H1 (cell line): ENCODE measurements at regions not wholly inside any gene's neighbourhood (a gene's known extent, or its start where the extent isn't known, plus 50 kb on each side); places are given as distances from the start of the nearest gene placed in this dataset.

Source experiments
- CTCF ChIA-PET: fragments of 300-600 bp; sonication (Branson Sonifier 250); formaldehyde crosslinking; loops from one replicate; lab custom pipeline; 2021; ENCODE audit not compliant: partially characterized antibody; lab: Charles Lee
- POLR2A ChIA-PET: fragments of 300-600 bp; sonication (Branson Sonifier 250); formaldehyde crosslinking; loops from one replicate; lab custom pipeline; 2021; ENCODE audit warnings: inconsistent platforms; ENCODE audit not compliant: partially characterized antibody; lab: Charles Lee
- DNase-seq, 2 experiments: peaks; one replicate each; pipeline versions ENCODE4 v3.0.0 to v3.0.0-alpha.2; 2010 to 2022; ENCODE audit warnings: low spot score in 2 of 2, low read depth in 1 of 2, mixed read lengths in 1 of 2
- FAIRE-seq: peaks from 2 replicates; lab custom pipeline; 2011; peaks lifted over from hg19 to GRCh38; lab: Jason Lieb, UNC
- H2AFZ ChIP-seq: 2 replicates; pipeline ENCODE4 v1.8.1; 2012; ENCODE audit warnings: low read length, inconsistent platforms
- H2AK5ac ChIP-seq: 2 replicates; pipeline ENCODE4 v1.6.1; 2013; ENCODE audit warnings: low read depth, low read length
- H2BK120ac ChIP-seq: replicated peaks from 2 replicates; pipeline ENCODE3; 2013; ENCODE audit warnings: low read depth, low read length, inconsistent platforms
- H2BK12ac ChIP-seq: 2 replicates; pipeline ENCODE4 v1.6.1; 2013; ENCODE audit warnings: low read depth, low read length
- H2BK15ac ChIP-seq: 2 replicates; pipeline ENCODE4 v1.6.1; 2013; ENCODE audit warnings: low read length
- H2BK20ac ChIP-seq: 2 replicates; pipeline ENCODE4 v1.6.1; 2013; ENCODE audit warnings: low read length
- H2BK5ac ChIP-seq: 2 replicates; pipeline ENCODE4 v1.6.1; 2013; ENCODE audit warnings: low read depth, low read length
- H3K14ac ChIP-seq: 2 replicates; pipeline ENCODE4 v1.6.1; 2013; ENCODE audit warnings: inconsistent platforms; ENCODE audit not compliant: insufficient read length
- H3K18ac ChIP-seq: 2 replicates; pipeline ENCODE4 v1.6.1; 2013; ENCODE audit warnings: low read length; ENCODE audit errors: extremely low read depth
- H3K23ac ChIP-seq: 2 replicates; pipeline ENCODE4 v1.6.1; 2013; ENCODE audit warnings: inconsistent platforms; ENCODE audit not compliant: insufficient read length
- H3K23me2 ChIP-seq: 2 replicates; pipeline ENCODE4 v1.6.1; 2013; ENCODE audit warnings: low read depth, low read length
- H3K27ac ChIP-seq: 2 replicates; pipeline ENCODE4 v1.6.1; 2011; ENCODE audit warnings: low read depth, low read length, inconsistent platforms
- H3K27me3 ChIP-seq, 4 experiments: replicated peaks in 1 of 4; 1 replicate in 1 of 4; 2 replicates in 3 of 4; pipeline versions ENCODE4 v1.6.1 to v1.8.1; 2011 to 2013; ENCODE audit warnings: low read length in 3 of 4, mild to moderate bottlenecking in 3 of 4, inconsistent platforms in 2 of 4, mixed read lengths in 2 of 4, moderate library complexity in 1 of 4; ENCODE audit not compliant: control insufficient read depth in 3 of 4, insufficient read depth in 3 of 4; ENCODE audit errors: extremely low read depth in 1 of 4
- H3K36me3 ChIP-seq, 4 experiments: 2 replicates each; pipeline versions ENCODE4 v1.6.1 to v1.8.1; 2011 to 2013; ENCODE audit warnings: mild to moderate bottlenecking in 4 of 4, low read length in 3 of 4, moderate library complexity in 2 of 4, control low read depth in 1 of 4, inconsistent platforms in 1 of 4; ENCODE audit not compliant: insufficient read depth in 4 of 4, control insufficient read depth in 2 of 4
- H3K4ac ChIP-seq: replicated peaks from 2 replicates; pipeline ENCODE3; 2013; ENCODE audit warnings: low read length, low read depth, mixed read lengths, inconsistent platforms; ENCODE audit not compliant: insufficient read length
- H3K4me1 ChIP-seq, 4 experiments: replicated peaks in 1 of 4; 1 replicate in 1 of 4; 2 replicates in 3 of 4; pipeline versions ENCODE4 v1.6.1 to v1.8.1; 2011 to 2013; ENCODE audit warnings: low read length in 3 of 4, inconsistent platforms in 2 of 4, mixed read lengths in 1 of 4; ENCODE audit not compliant: insufficient read depth in 4 of 4, control insufficient read depth in 3 of 4
- H3K4me2 ChIP-seq, 2 experiments: 2 replicates each; pipeline versions ENCODE4 v1.6.1 to v1.8.1; 2011 to 2013; ENCODE audit warnings: low read depth in 2 of 2, low read length in 2 of 2, control low read depth in 1 of 2, inconsistent platforms in 1 of 2, mild to moderate bottlenecking in 1 of 2; ENCODE audit not compliant: insufficient read depth in 1 of 2
- H3K4me3 ChIP-seq, 4 experiments: fragments of 200-600, 300-600 bp in 1 of 4; sonication (generic), shearing (Covaris generic), sonication (Bioruptor Twin) in 1 of 4; 2 replicates each; pipeline versions ENCODE4 v1.5.1 to v1.8.1; 2011 to 2016; ENCODE audit warnings: low read length in 4 of 4, low read depth in 3 of 4, control low read depth in 2 of 4, inconsistent platforms in 2 of 4, mild to moderate bottlenecking in 2 of 4, mixed read lengths in 1 of 4, moderate library complexity in 1 of 4; ENCODE audit not compliant: insufficient read depth in 2 of 4; ENCODE audit errors: extremely low read depth in 1 of 4
- H3K56ac ChIP-seq: replicated peaks from 2 replicates; pipeline ENCODE3; 2013; ENCODE audit warnings: low read depth, mild to moderate bottlenecking, mixed read lengths, low read length, inconsistent platforms; ENCODE audit not compliant: insufficient read length
- H3K79me1 ChIP-seq: 2 replicates; pipeline ENCODE4 v1.6.1; 2013; ENCODE audit warnings: low read depth, low read length, control low read depth
- H3K79me2 ChIP-seq, 2 experiments: 2 replicates each; pipeline versions ENCODE4 v1.6.1 to v1.8.1; 2012 to 2013; ENCODE audit warnings: low read length in 2 of 2, mild to moderate bottlenecking in 2 of 2, inconsistent platforms in 1 of 2; ENCODE audit not compliant: insufficient read depth in 2 of 2, control insufficient read depth in 1 of 2
- H3K9ac ChIP-seq, 4 experiments: replicated peaks in 1 of 4; 1 replicate in 1 of 4; 2 replicates in 3 of 4; pipeline versions ENCODE4 v1.6.1 to v1.8.1; 2011 to 2013; ENCODE audit warnings: low read depth in 3 of 4, low read length in 3 of 4, control low read depth in 2 of 4, mild to moderate bottlenecking in 2 of 4, moderate library complexity in 2 of 4, inconsistent platforms in 1 of 4; ENCODE audit errors: extremely low read depth in 1 of 4
- H3K9me3 ChIP-seq, 2 experiments: 2 replicates each; pipeline versions ENCODE4 v1.6.1 to v1.8.1; 2012 to 2013; ENCODE audit warnings: mild to moderate bottlenecking in 2 of 2, moderate library complexity in 2 of 2, control low read depth in 1 of 2, inconsistent platforms in 1 of 2, low read depth in 1 of 2, low read length in 1 of 2, mixed read lengths in 1 of 2; ENCODE audit not compliant: insufficient read depth in 2 of 2
- H4K20me1 ChIP-seq, 2 experiments: replicated peaks in 1 of 2; 2 replicates each; pipeline versions ENCODE3 to v1.8.1; 2011 to 2013; ENCODE audit warnings: inconsistent platforms in 2 of 2, low read length in 2 of 2, mild to moderate bottlenecking in 1 of 2; ENCODE audit not compliant: insufficient read depth in 2 of 2, control insufficient read depth in 1 of 2
- H4K5ac ChIP-seq: 2 replicates; pipeline ENCODE4 v1.6.1; 2013; ENCODE audit warnings: low read length, low read depth, mixed read lengths, inconsistent platforms; ENCODE audit not compliant: insufficient read length
- H4K8ac ChIP-seq: 2 replicates; pipeline ENCODE4 v1.8.0; 2013; ENCODE audit warnings: mild to moderate bottlenecking, moderate library complexity, low read length, inconsistent platforms; ENCODE audit not compliant: insufficient read depth; ENCODE audit errors: extremely low read depth
- H4K91ac ChIP-seq: replicated peaks from 2 replicates; pipeline ENCODE3; 2013; ENCODE audit warnings: low read length, mixed read lengths, inconsistent platforms; ENCODE audit not compliant: insufficient read length
- CHD2 ChIP-seq: IDR thresholded peaks from 2 replicates; pipeline ENCODE4 v1.6.1; 2012; ENCODE audit warnings: low read length, improper control_type of control experiment
- GABPA ChIP-seq: IDR thresholded peaks from 2 replicates; pipeline ENCODE4 v1.6.1; 2011; ENCODE audit warnings: mild to moderate bottlenecking, low read length, moderate library complexity, borderline replicate concordance; ENCODE audit not compliant: insufficient read depth
- MAFK ChIP-seq: IDR thresholded peaks from 2 replicates; pipeline ENCODE4 v1.6.1; 2012; ENCODE audit warnings: low read depth, mild to moderate bottlenecking, improper control_type of control experiment, low read length
- MAX ChIP-seq: IDR thresholded peaks from 2 replicates; pipeline ENCODE4 v1.6.1; 2012; ENCODE audit warnings: inconsistent platforms
- RBBP5 ChIP-seq: IDR thresholded peaks from 2 replicates; pipeline ENCODE4 v1.7.1; 2012; ENCODE audit warnings: low read depth, mild to moderate bottlenecking, inconsistent platforms, low read length, moderate library complexity, borderline replicate concordance
- TAF1 ChIP-seq: IDR thresholded peaks from 2 replicates; pipeline ENCODE4 v1.6.1; 2011; ENCODE audit warnings: mild to moderate bottlenecking, low read depth, low read length
- USF2 ChIP-seq: IDR thresholded peaks from 2 replicates; pipeline ENCODE4 v1.6.1; 2011; ENCODE audit warnings: low read length, improper control_type of control experiment
- WGBS, 2 experiments: shearing (Covaris generic) in 1 of 2; methylation state at CpG; one replicate each; pipeline versions ENCODE4 v1.1.6 to v1.1.7; 2013 to 2015; ENCODE audit warnings: low lambda C conversion rate in 2 of 2, mixed read lengths in 2 of 2, inconsistent platforms in 1 of 2, low coverage in 1 of 2, missing lambda C conversion rate in 1 of 2; ENCODE audit not compliant: insufficient replicate concordance in 2 of 2, insufficient coverage in 1 of 2, insufficient read length in 1 of 2; ENCODE audit errors: extremely low coverage in 1 of 2, missing lambda C conversion rate in 1 of 2; 5-methylcytosine and 5-hydroxymethylcytosine counted together

GRCh38 chr5:56659971-56660370, 155.4 kb upstream of the MAP3K1 start:
- WGBS, 2 experiments = 88% methylated on average over 7 of the region's 7 CpGs; no CpG with 5 or more reads in 1 of the 2 experiments
- Histone ChIP-seq H3K4me1 (no peaks in the 10 kb centered on the region; a peak in 4 of 7 replicates), H2AK5ac (no peak overlapping the region)

More at GRCh38 chr5:56659971-56660370, 155.4 kb upstream of the MAP3K1 start:
- Histone ChIP-seq H2AFZ (no peak overlapping the region), H3K4me2 (no peak overlapping the region), H3K79me1 (no peaks in the 10 kb centered on the region), H3K23me2 (no peaks in the 10 kb centered on the region), H4K8ac (no peak overlapping the region; the same call in 1 of the 2 replicates), H3K79me2 (no peaks in the 10 kb centered on the region), H2BK5ac (no peak overlapping the region), H3K9me3 (no peaks in the 10 kb centered on the region), H3K9ac (no peak overlapping the region), H4K91ac (no peak overlapping the region), H3K4me3 (no peak overlapping the region), H3K36me3 (no peaks in the 10 kb centered on the region), H3K4ac (no peak overlapping the region), H2BK20ac (no peak overlapping the region), H4K5ac (no peak overlapping the region), H3K27me3 (no peaks in the 10 kb centered on the region), H4K20me1 (no peaks in the 10 kb centered on the region), H2BK120ac (no peak overlapping the region), H3K14ac (no peak overlapping the region), H3K56ac (no peak overlapping the region), H2BK12ac (no peak overlapping the region), H3K27ac (no peak overlapping the region), H2BK15ac (no peak overlapping the region), H3K18ac (no peak overlapping the region), H3K23ac (no peak overlapping the region)
- CTCF ChIA-PET = no interaction called here
- DNase-seq = no peak
- no peak for FAIRE-seq
- TF ChIP-seq CHD2 (no peak), MAX (no peak), USF2 (no peak), GABPA (no peak), TAF1 (no peak), RBBP5 (no peak), MAFK (no peak)
- POLR2A ChIA-PET = no interaction called here
